ENCODE measurements at regions not wholly inside any gene's neighbourhood (a gene's known extent, or its start where the extent isn't known, plus 50 kb on each side); places are given as distances from the start of the nearest gene placed in this dataset.

DNA sequence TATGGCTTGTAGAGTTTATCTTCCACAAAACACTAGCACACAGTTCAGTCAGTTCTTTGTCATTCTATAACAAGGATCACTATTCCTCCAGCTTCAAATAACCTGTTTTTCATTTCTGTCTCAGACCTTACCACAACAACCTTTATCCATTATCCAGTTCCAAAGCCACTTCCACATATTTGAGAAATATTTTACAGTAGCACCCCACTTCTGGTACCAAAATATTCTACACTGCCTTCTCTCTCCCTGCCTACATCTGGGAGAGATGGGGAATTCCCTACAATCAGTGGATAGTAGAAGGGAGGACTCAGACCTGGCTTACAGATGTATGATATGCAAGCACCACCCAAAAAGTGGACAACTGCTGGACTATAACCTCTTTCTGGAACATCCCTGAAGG, 651.4 kb downstream of the ADGRL2 start:
- DNase-seq (ENCODE audit: low spot score) = no peak
- no peak overlapping the region for H3K27ac ChIP-seq
- no peak overlapping the region for H3K4me3 ChIP-seq
- TF ChIP-seq, protein P1, sequence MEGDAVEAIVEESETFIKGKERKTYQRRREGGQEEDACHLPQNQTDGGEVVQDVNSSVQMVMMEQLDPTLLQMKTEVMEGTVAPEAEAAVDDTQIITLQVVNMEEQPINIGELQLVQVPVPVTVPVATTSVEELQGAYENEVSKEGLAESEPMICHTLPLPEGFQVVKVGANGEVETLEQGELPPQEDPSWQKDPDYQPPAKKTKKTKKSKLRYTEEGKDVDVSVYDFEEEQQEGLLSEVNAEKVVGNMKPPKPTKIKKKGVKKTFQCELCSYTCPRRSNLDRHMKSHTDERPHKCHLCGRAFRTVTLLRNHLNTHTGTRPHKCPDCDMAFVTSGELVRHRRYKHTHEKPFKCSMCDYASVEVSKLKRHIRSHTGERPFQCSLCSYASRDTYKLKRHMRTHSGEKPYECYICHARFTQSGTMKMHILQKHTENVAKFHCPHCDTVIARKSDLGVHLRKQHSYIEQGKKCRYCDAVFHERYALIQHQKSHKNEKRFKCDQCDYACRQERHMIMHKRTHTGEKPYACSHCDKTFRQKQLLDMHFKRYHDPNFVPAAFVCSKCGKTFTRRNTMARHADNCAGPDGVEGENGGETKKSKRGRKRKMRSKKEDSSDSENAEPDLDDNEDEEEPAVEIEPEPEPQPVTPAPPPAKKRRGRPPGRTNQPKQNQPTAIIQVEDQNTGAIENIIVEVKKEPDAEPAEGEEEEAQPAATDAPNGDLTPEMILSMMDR (IDR thresholded peaks at IDR 0.05) = no peak

GRCh38 chr1:82451191-82451590, 650.5 kb downstream of the ADGRL2 start:
- no peak overlapping the region for H3K4me3 ChIP-seq
- H3K27ac ChIP-seq = no peak overlapping the region
- TF ChIP-seq, protein P1 (IDR thresholded peaks at IDR 0.05) = no peak
- no peak for DNase-seq (ENCODE audit: low spot score)

DNA sequence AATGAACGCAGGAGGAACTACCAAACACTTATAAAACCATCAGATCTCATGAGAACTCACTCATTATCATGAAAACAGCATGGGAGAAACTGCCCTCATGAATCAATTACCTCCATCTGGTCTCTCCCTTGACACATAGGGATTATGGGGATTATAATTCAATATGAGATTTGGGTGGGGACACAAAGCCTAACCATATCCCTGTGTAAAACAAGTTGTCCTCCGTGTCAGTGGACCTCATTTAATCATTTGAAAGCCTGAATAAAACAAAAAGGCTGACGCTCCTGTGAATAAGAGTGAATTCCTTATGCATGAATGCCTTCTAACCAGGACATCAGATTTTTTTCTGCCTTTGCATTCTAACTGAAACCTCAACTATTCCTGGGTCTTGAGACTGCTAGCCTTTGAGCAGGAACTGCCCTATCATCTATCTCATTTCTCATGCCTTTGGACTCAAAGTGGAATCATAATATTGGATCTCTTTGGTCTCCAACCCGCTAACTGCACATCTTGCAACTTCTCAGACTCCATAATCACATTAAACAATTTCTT, 648.8 kb downstream of the ADGRL2 start:
- DNase-seq (ENCODE audit: low spot score) = no peak
- TF ChIP-seq, protein P1 (IDR thresholded peaks at IDR 0.05) = no peak
- Histone ChIP-seq H3K27ac (no peak overlapping the region), H3K4me3 (no peak overlapping the region)

DNA sequence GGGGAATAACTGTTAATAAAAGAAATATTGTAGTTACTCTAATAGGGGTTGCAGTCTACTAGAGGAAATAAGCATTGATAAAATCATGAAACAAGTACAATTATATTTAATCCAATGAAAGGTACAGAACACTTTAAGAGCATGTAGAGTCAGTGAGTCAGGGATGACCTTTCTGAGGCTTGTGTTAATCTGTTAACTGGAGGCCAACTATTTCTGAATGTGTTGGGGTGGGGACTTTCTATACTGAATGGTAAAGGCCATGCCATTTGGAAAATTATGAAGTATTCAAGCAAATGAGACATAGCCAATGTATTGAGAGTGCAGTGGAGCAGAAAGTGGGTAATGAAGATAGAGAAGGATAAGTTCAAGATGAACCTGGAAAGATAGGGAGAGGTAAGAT, 646.2 kb downstream of the ADGRL2 start:
- Histone ChIP-seq H3K4me3 (no peak overlapping the region), H3K27ac (no peak overlapping the region)
- TF ChIP-seq, protein P1 (IDR thresholded peaks at IDR 0.05) = no peak
- DNase-seq (ENCODE audit: low spot score) = no peak

DNA sequence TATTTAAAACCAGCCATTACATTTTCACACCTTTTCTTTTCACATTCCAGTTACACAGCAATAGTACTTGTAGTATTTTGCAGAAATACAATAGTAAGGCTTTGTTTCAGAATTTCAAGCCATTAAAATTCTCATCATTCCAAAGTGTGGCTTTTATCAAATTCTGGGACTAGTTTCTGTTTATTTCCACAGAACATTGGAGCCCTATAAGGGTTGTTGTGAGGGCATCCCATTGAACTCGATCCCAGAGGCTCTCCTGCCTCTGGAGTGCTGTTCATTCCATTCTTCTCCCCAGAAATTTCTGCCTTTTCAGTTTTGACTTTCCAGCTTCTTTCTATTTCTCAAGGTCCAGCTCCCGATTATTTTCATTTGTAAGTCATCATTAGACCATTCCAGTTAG, 645.5 kb downstream of the ADGRL2 start:
- no peak for DNase-seq (ENCODE audit: low spot score)
- Histone ChIP-seq H3K27ac (no peak overlapping the region), H3K4me3 (peak overlapping the region; percentile 53)
- TF ChIP-seq, protein P1 (IDR thresholded peaks at IDR 0.05) = no peak

DNA sequence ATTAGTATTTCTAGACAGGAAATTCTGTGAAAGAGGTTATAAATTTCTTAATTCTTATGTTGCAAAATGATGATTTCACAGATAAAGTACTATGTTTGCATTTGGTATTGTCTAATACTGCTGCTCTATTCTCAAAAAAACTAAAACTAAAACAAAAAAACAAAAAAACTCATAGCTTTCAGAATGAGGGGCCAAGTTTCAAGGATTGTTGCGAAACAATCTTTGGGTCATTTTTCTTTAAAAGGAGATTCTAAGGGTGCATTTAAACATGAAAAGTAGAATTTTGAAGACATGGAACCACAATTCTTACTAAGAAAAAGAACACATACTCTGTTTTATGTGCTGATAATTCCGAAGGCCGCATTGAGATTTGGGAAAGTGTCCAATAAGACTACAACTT, 645.1 kb downstream of the ADGRL2 start:
- H3K4me3 ChIP-seq = peak overlapping the region; percentile 53
- no peak overlapping the region for H3K27ac ChIP-seq
- DNase-seq (ENCODE audit: low spot score) = no peak
- TF ChIP-seq, protein P1 (IDR thresholded peaks at IDR 0.05) = no peak

- DNase-seq (ENCODE audit: low spot score) = no peak
- no peak overlapping the region for H3K27ac ChIP-seq
- H3K4me3 ChIP-seq = no peak overlapping the region
- TF ChIP-seq, protein P1 (IDR thresholded peaks at IDR 0.05) = no peak
Observed at GRCh38 chr1:82445132-82445531, 644.4 kb downstream of the ADGRL2 start.

Data from coronary artery (tissue), 2 donors.